ENCODE measurements at regions not wholly inside any gene's neighbourhood (a gene's known extent, or its start where the extent isn't known, plus 50 kb on each side); places are given as distances from the start of the nearest gene placed in this dataset.

- Histone ChIP-seq H3K9ac (ENCODE audit: low read length in 5 of 5) (no peak overlapping the region), H3K27ac (ENCODE audit: low read depth, low read length) (no peak overlapping the region), H3K4me3 (ENCODE audit: low read depth in 1 of 5, low read length in 5 of 5) (no peak overlapping the region), H3K36me3 (ENCODE audit: control insufficient read depth in 5 of 5, insufficient read depth in 5 of 5, low read length in 5 of 5) (no peaks in the 10 kb centered on the region), H3K27me3 (ENCODE audit: control insufficient read depth in 5 of 5, insufficient read depth in 4 of 5, low read length in 5 of 5) (no peaks in the 10 kb centered on the region), H3K9me3 (ENCODE audit: control insufficient read depth in 5 of 5, low read length in 5 of 5) (no peaks in the 10 kb centered on the region), H3K4me1 (ENCODE audit: control insufficient read depth in 5 of 5, insufficient read depth in 5 of 5, low read length in 5 of 5) (peaks cover 0 to 18% (median 11%) of the 10 kb centered on the region in 5 donors)
Observed at GRCh38 chr14:85471156-85471555, 58.8 kb upstream of the FLRT2 start.

- Histone ChIP-seq H3K27me3 (ENCODE audit: control insufficient read depth in 5 of 5, insufficient read depth in 4 of 5, low read length in 5 of 5) (no peaks in the 10 kb centered on the region), H3K36me3 (ENCODE audit: control insufficient read depth in 5 of 5, insufficient read depth in 5 of 5, low read length in 5 of 5) (no peaks in the 10 kb centered on the region), H3K4me1 (ENCODE audit: control insufficient read depth in 5 of 5, insufficient read depth in 5 of 5, low read length in 5 of 5) (peaks cover 0 to 18% (median 11%) of the 10 kb centered on the region in 5 donors), H3K9ac (ENCODE audit: low read length in 5 of 5) (no peak overlapping the region), H3K4me3 (ENCODE audit: low read depth in 1 of 5, low read length in 5 of 5) (no peak overlapping the region), H3K27ac (ENCODE audit: low read depth, low read length) (no peak overlapping the region), H3K9me3 (ENCODE audit: control insufficient read depth in 5 of 5, low read length in 5 of 5) (no peaks in the 10 kb centered on the region)
Observed at GRCh38 chr14:85471744-85472143, 58.2 kb upstream of the FLRT2 start.

GRCh38 chr14:85474431-85474830, 55.5 kb upstream of the FLRT2 start:
- Histone ChIP-seq H3K27ac (ENCODE audit: low read depth, low read length) (no peak overlapping the region), H3K4me1 (ENCODE audit: control insufficient read depth in 5 of 5, insufficient read depth in 5 of 5, low read length in 5 of 5) (peaks cover 0 to 18% (median 11%) of the 10 kb centered on the region in 5 donors), H3K36me3 (ENCODE audit: control insufficient read depth in 5 of 5, insufficient read depth in 5 of 5, low read length in 5 of 5) (no peaks in the 10 kb centered on the region), H3K9ac (ENCODE audit: low read length in 5 of 5) (no peak overlapping the region), H3K27me3 (ENCODE audit: control insufficient read depth in 5 of 5, insufficient read depth in 4 of 5, low read length in 5 of 5) (no peaks in the 10 kb centered on the region), H3K4me3 (ENCODE audit: low read depth in 1 of 5, low read length in 5 of 5) (no peak overlapping the region), H3K9me3 (ENCODE audit: control insufficient read depth in 5 of 5, low read length in 5 of 5) (no peaks in the 10 kb centered on the region)

- no peak overlapping the region for H3K9ac ChIP-seq (ENCODE audit: low read length in 5 of 5)
- H3K27ac ChIP-seq (ENCODE audit: low read depth, low read length): peak overlapping the region; percentile 37
- H3K27me3 ChIP-seq (ENCODE audit: control insufficient read depth in 5 of 5, insufficient read depth in 4 of 5, low read length in 5 of 5): no peaks in the 10 kb centered on the region
- no peaks in the 10 kb centered on the region for H3K9me3 ChIP-seq (ENCODE audit: control insufficient read depth in 5 of 5, low read length in 5 of 5)
- no peak overlapping the region for H3K4me3 ChIP-seq (ENCODE audit: low read depth in 1 of 5, low read length in 5 of 5)
- H3K36me3 ChIP-seq (ENCODE audit: control insufficient read depth in 5 of 5, insufficient read depth in 5 of 5, low read length in 5 of 5): no peaks in the 10 kb centered on the region
- peaks cover 0 to 18% (median 11%) of the 10 kb centered on the region in 5 donors for H3K4me1 ChIP-seq (ENCODE audit: control insufficient read depth in 5 of 5, insufficient read depth in 5 of 5, low read length in 5 of 5)
Observed at GRCh38 chr14:85475113-85475512, 54.8 kb upstream of the FLRT2 start.

GRCh38 chr14:85479306-85479705, 50.6 kb upstream of the FLRT2 start:
- Histone ChIP-seq H3K27ac (ENCODE audit: low read depth, low read length) (no peak overlapping the region), H3K27me3 (ENCODE audit: control insufficient read depth in 5 of 5, insufficient read depth in 4 of 5, low read length in 5 of 5) (no peaks in the 10 kb centered on the region), H3K36me3 (ENCODE audit: control insufficient read depth in 5 of 5, insufficient read depth in 5 of 5, low read length in 5 of 5) (no peaks in the 10 kb centered on the region), H3K9ac (ENCODE audit: low read length in 5 of 5) (no peak overlapping the region), H3K4me1 (ENCODE audit: control insufficient read depth in 5 of 5, insufficient read depth in 5 of 5, low read length in 5 of 5) (peaks cover 0 to 14% (median 10%) of the 10 kb centered on the region in 5 donors), H3K9me3 (ENCODE audit: control insufficient read depth in 5 of 5, low read length in 5 of 5) (no peaks in the 10 kb centered on the region), H3K4me3 (ENCODE audit: low read depth in 1 of 5, low read length in 5 of 5) (no peak overlapping the region)

GRCh38 chr14:85479771-85480170, 50.2 kb upstream of the FLRT2 start:
- Histone ChIP-seq H3K9me3 (ENCODE audit: control insufficient read depth in 5 of 5, low read length in 5 of 5) (no peaks in the 10 kb centered on the region), H3K36me3 (ENCODE audit: control insufficient read depth in 5 of 5, insufficient read depth in 5 of 5, low read length in 5 of 5) (no peaks in the 10 kb centered on the region), H3K9ac (ENCODE audit: low read length in 5 of 5) (no peak overlapping the region), H3K27ac (ENCODE audit: low read depth, low read length) (no peak overlapping the region), H3K4me3 (ENCODE audit: low read depth in 1 of 5, low read length in 5 of 5) (no peak overlapping the region), H3K27me3 (ENCODE audit: control insufficient read depth in 5 of 5, insufficient read depth in 4 of 5, low read length in 5 of 5) (no peaks in the 10 kb centered on the region), H3K4me1 (ENCODE audit: control insufficient read depth in 5 of 5, insufficient read depth in 5 of 5, low read length in 5 of 5) (peaks cover 0 to 12% (median 6%) of the 10 kb centered on the region in 5 donors)
